PFSK-1 (cell line): ENCODE measurements at regions not wholly inside any gene's neighbourhood (a gene's known extent, or its start where the extent isn't known, plus 50 kb on each side); places are given as distances from the start of the nearest gene placed in this dataset.
A peak's percentile ranks its signal among the peaks of the same experiment; 100 is the strongest.

Source experiments
- FOXP2 ChIP-seq: optimal IDR thresholded peaks from 2 replicates; pipeline ENCODE3; 2011; ENCODE audit warnings: borderline replicate concordance, control low read depth, inconsistent platforms; ENCODE audit not compliant: insufficient read depth; ENCODE audit errors: extremely low read length, extremely low read depth
- POLR2AphosphoS5 ChIP-seq: IDR thresholded peaks from 2 replicates; pipeline ENCODE4 v1.6.1; 2012; ENCODE audit warnings: low read depth, mild to moderate bottlenecking, control low read depth, low read length, moderate library complexity
- SIN3A ChIP-seq: IDR thresholded peaks from 2 replicates; pipeline ENCODE4 v1.6.1; 2012; ENCODE audit warnings: mild to moderate bottlenecking, low read length, moderate library complexity, borderline replicate concordance; ENCODE audit not compliant: insufficient read depth
- TAF1 ChIP-seq: IDR thresholded peaks from 2 replicates; pipeline ENCODE4 v1.6.1; 2012; ENCODE audit warnings: low read length, control low read depth, borderline replicate concordance; ENCODE audit not compliant: insufficient read depth
- TF ChIP-seq, protein P1 (sequence below), 2 experiments: IDR thresholded peaks; 2 replicates each; pipeline versions ENCODE4 v1.6.1 to v1.8.0; 2011 to 2012; ENCODE audit warnings: low read depth in 2 of 2, low read length in 2 of 2, control low read depth in 1 of 2, inconsistent platforms in 1 of 2, mild to moderate bottlenecking in 1 of 2, moderate library complexity in 1 of 2; ENCODE audit not compliant: insufficient read depth in 1 of 2

DNA sequence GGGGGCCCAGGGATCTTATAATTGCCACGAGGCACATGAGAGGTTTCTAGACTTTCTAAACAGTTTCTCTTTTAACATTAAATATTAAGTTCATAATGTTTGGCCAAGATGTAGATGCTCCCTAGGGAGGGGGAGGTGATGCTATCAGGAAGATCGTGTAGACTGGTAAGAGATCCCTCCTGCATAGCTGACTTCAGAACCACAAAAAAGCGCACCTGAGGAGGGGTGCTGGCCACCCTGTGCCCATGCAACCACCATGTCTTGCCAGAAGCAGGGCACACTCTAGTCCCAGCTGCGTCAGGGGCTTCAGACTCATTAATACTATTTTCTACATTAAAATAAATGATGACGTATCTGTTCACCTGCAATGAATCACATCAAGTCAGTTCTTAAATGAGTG lies 103.4 kb upstream of the SLC35G4 start:
- TF ChIP-seq POLR2AphosphoS5 (no peak), FOXP2 (no peak), SIN3A (no peak), TAF1 (no peak)
- TF ChIP-seq, protein P1, sequence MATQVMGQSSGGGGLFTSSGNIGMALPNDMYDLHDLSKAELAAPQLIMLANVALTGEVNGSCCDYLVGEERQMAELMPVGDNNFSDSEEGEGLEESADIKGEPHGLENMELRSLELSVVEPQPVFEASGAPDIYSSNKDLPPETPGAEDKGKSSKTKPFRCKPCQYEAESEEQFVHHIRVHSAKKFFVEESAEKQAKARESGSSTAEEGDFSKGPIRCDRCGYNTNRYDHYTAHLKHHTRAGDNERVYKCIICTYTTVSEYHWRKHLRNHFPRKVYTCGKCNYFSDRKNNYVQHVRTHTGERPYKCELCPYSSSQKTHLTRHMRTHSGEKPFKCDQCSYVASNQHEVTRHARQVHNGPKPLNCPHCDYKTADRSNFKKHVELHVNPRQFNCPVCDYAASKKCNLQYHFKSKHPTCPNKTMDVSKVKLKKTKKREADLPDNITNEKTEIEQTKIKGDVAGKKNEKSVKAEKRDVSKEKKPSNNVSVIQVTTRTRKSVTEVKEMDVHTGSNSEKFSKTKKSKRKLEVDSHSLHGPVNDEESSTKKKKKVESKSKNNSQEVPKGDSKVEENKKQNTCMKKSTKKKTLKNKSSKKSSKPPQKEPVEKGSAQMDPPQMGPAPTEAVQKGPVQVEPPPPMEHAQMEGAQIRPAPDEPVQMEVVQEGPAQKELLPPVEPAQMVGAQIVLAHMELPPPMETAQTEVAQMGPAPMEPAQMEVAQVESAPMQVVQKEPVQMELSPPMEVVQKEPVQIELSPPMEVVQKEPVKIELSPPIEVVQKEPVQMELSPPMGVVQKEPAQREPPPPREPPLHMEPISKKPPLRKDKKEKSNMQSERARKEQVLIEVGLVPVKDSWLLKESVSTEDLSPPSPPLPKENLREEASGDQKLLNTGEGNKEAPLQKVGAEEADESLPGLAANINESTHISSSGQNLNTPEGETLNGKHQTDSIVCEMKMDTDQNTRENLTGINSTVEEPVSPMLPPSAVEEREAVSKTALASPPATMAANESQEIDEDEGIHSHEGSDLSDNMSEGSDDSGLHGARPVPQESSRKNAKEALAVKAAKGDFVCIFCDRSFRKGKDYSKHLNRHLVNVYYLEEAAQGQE (IDR thresholded peaks at IDR 0.05; ENCODE audit: insufficient read depth in 1 of 2, low read depth in 2 of 2, low read length in 2 of 2) = no peak

DNA sequence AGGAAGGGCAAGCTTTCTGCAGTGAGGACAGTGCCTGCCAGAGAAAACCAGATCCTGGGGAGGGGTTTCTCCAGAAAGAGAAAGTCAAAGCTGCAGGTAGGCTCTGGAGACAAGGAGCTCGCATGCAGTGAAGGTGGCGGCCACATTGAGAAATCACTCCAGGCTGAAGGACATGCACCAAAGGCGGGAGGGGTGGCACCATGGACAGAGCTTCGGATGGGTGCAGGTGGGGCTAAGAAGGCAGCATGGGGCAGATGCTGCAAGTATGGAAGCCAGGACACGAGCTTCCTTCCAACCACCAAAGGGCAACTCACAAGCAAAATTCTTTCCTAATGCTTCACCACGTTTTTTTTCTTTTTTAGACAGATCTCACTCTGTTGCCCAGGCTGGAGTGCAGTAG lies 104.4 kb upstream of the SLC35G4 start:
- TF ChIP-seq POLR2AphosphoS5 (no peak), FOXP2 (no peak), TAF1 (no peak), SIN3A (no peak)
- TF ChIP-seq, protein P1 (IDR thresholded peaks at IDR 0.05; ENCODE audit: insufficient read depth in 1 of 2, low read depth in 2 of 2, low read length in 2 of 2) = peak; percentile 50 to 85; a peak in 3 of 4 replicates

DNA sequence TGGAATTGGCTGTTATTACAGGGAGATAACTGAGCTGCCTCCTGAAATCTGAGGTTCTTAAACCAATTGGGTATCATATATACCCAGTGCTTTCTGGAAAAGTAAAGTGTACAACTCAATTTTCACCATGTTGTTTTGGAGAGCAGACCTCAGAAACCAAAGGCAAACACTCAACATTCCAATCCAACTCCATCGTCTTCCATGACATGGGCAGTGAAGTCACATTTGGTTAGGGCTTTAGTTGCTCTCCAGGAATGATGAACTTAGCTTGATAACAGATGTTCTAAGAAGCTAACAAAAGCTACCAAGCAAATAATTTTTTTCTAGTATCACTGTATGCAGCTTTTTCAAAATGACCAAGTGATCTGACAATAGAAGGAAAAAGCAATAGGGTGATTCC lies 107.0 kb upstream of the SLC35G4 start:
- no peak for TF ChIP-seq TAF1
- TF ChIP-seq, protein P1 (IDR thresholded peaks at IDR 0.05; ENCODE audit: insufficient read depth in 1 of 2, low read depth in 2 of 2, low read length in 2 of 2) = no peak
- TF ChIP-seq FOXP2 = no peak
- TF ChIP-seq POLR2AphosphoS5 = no peak
- TF ChIP-seq SIN3A = no peak

DNA sequence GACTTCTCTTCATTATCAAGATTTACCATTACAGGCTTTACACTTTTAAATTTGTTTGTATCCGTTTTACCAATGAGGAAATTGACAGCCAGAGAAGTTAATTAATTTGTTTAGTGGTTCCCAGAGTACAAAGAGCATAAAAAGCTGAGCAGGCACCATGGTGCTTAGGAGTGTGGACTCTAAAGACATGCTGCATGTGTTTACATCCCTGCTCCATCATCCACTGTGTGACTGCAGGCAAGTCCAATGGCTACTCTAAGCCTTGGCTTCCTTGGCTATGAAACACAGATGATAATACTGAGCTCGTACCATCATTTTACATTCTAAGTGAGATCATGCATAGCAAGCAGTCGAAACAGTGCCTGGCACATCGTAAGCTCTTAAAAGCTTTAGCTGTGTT lies 108.0 kb upstream of the SLC35G4 start:
- TF ChIP-seq TAF1 = no peak
- TF ChIP-seq SIN3A = no peak
- TF ChIP-seq POLR2AphosphoS5 = no peak
- no peak for TF ChIP-seq FOXP2
- TF ChIP-seq, protein P1 (IDR thresholded peaks at IDR 0.05; ENCODE audit: insufficient read depth in 1 of 2, low read depth in 2 of 2, low read length in 2 of 2) = no peak
